Caco-2 (cell line): ENCODE measurements at regions not wholly inside any gene's neighbourhood (a gene's known extent, or its start where the extent isn't known, plus 50 kb on each side); places are given as distances from the start of the nearest gene placed in this dataset.
"Not testable (repeated sequence)": the region's sequence is repeated elsewhere in the genome, so short reads cannot be mapped to it uniquely, and the experiment has no call there.

Experiments
- BruUV-seq: library from RNA; stranded (reverse); fragments of 400-500 nt; replicated peaks from 2 replicates; lab custom pipeline; 2021; lab: Mats Ljungman, UMichigan
- CTCF ChIA-PET: fragments of 300-600 bp; sonication (Branson Sonifier 250); formaldehyde crosslinking; loops from one replicate; lab custom pipeline; 2022; ENCODE audit warnings: antibody characterized with exemption; lab: Charles Lee
- POLR2A ChIA-PET: fragments of 300-600 bp; sonication (Branson Sonifier 250); formaldehyde crosslinking; loops from one replicate; lab custom pipeline; 2022; ENCODE audit warnings: antibody characterized with exemption; lab: Charles Lee
- DNase-seq, 2 experiments: peaks; one replicate each; pipeline versions ENCODE4 v3.0.0 to v3.0.0-alpha.2; 2020 to 2022
- H3K27me3 ChIP-seq: replicated peaks from 2 replicates; pipeline ENCODE4 v1.6.0; 2011; ENCODE audit warnings: low read length; ENCODE audit not compliant: control insufficient read depth, insufficient read depth
- H3K36me3 ChIP-seq: 2 replicates; pipeline ENCODE4 v1.5.1; 2011; ENCODE audit warnings: low read length; ENCODE audit not compliant: control insufficient read depth, insufficient read depth
- H3K4me1 ChIP-seq: fragments of 250-450 bp; sonication (Bioruptor Pico); 2 replicates; pipeline ENCODE4 v1.5.1; 2020; ENCODE audit warnings: mild to moderate bottlenecking
- H3K4me3 ChIP-seq: 2 replicates; pipeline ENCODE4 v1.5.1; 2011; ENCODE audit warnings: low read depth, mild to moderate bottlenecking, control low read depth, low read length
- H3K9me3 ChIP-seq: fragments of 250-450 bp; sonication (Bioruptor Pico); 2 replicates; pipeline ENCODE4 v1.5.1; 2020; ENCODE audit warnings: mild to moderate bottlenecking, moderate library complexity
- H3K27ac Mint-ChIP-seq: one replicate; pipeline ENCODE4 v1.8.0; 2022; ENCODE audit warnings: mixed read lengths; ENCODE audit not compliant: unreplicated experiment
- H3K27me3 Mint-ChIP-seq: one replicate; pipeline ENCODE4 v1.8.0; 2022; ENCODE audit warnings: mixed read lengths; ENCODE audit not compliant: insufficient read depth, unreplicated experiment
- H3K36me3 Mint-ChIP-seq: one replicate; pipeline ENCODE4 v1.8.0; 2022; ENCODE audit warnings: mild to moderate bottlenecking, mixed read lengths; ENCODE audit not compliant: insufficient read depth, unreplicated experiment
- H3K4me1 Mint-ChIP-seq: one replicate; pipeline ENCODE4 v1.8.0; 2022; ENCODE audit warnings: low read depth, mixed read lengths; ENCODE audit not compliant: unreplicated experiment
- H3K4me3 Mint-ChIP-seq: one replicate; pipeline ENCODE4 v1.8.0; 2022; ENCODE audit warnings: mild to moderate bottlenecking, moderate library complexity, mixed read lengths; ENCODE audit not compliant: unreplicated experiment
- H3K9me3 Mint-ChIP-seq: one replicate; pipeline ENCODE4 v1.8.0; 2022; ENCODE audit warnings: mixed read lengths; ENCODE audit not compliant: unreplicated experiment
- intact Hi-C: fragments of 100-400 bp; cut with micrococcal nuclease; formaldehyde crosslinking; loops from one replicate; pipeline ENCODE4 v1.10.0; 2022; ENCODE audit not compliant: unreplicated experiment
- TF ChIP-seq, protein P1 (sequence below), 2 experiments: fragments of 200-600 bp in 1 of 2; IDR thresholded peaks; 1 replicate in 1 of 2; 2 replicates in 1 of 2; pipeline versions ENCODE4 v1.5.1 to v1.8.0; 2011 to 2022; ENCODE audit warnings: antibody characterized with exemption in 1 of 2, control low read depth in 1 of 2, inconsistent platforms in 1 of 2, low read depth in 1 of 2, low read length in 1 of 2, mild to moderate bottlenecking in 1 of 2, moderate library complexity in 1 of 2; ENCODE audit not compliant: insufficient read depth in 1 of 2, severe bottlenecking in 1 of 2, unreplicated experiment in 1 of 2

DNA sequence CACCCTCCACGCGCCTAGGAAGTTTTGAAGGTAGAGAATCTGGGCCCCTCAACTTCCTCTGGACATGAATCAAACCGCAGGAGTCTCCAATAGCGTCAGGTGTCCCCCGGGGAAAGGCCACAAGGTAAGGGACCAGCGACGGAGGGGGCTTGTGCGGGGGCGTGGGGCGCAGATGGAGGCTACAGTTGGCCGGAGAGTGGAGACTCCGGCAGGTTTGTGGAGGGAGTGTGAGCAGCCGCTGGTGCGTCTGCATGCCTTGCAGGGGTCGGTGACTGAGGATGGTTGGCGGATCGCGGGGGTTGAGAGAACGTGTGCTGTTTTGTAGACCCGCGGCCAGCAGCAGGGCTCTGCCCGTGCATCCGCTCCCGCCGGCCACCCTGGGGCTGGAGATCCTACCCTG lies 303.3 kb upstream of the DPP6 start:
- H3K9me3 Mint-ChIP-seq, H3K4me1 Mint-ChIP-seq, POLR2A ChIA-PET, H3K36me3 Mint-ChIP-seq, H3K27me3 ChIP-seq, H3K9me3 ChIP-seq, CTCF ChIA-PET, BruUV-seq, intact Hi-C loops, H3K27ac Mint-ChIP-seq, H3K27me3 Mint-ChIP-seq, DNase-seq, H3K4me1 ChIP-seq, H3K4me3 Mint-ChIP-seq, H3K4me3 ChIP-seq, H3K36me3 ChIP-seq: not testable (repeated sequence)

DNA sequence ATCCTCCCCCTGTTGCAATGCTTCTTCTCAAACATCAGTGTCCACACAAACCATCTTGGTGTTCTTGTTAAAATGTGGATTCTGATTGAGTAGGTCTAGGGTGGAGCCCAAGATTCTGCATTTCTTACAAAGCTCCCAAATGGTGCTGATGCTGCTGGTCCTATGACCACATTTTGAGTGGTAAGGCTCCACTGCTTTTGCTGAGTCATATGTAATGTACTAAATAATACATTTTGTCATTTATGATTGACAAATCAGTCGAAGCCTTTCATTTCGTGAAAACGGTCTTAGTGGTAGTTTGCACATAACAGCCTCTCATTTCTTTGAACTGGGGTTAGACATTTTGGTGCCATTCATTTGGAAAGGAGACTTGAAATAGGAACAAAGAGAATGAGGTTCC lies 286.3 kb upstream of the DPP6 start:
- H3K4me3 ChIP-seq, BruUV-seq, H3K9me3 Mint-ChIP-seq, CTCF ChIA-PET, intact Hi-C loops, H3K4me3 Mint-ChIP-seq, H3K9me3 ChIP-seq, H3K27me3 Mint-ChIP-seq, H3K36me3 ChIP-seq, DNase-seq, POLR2A ChIA-PET, H3K4me1 Mint-ChIP-seq, H3K4me1 ChIP-seq, H3K36me3 Mint-ChIP-seq, H3K27me3 ChIP-seq, H3K27ac Mint-ChIP-seq: not testable (repeated sequence)

DNA sequence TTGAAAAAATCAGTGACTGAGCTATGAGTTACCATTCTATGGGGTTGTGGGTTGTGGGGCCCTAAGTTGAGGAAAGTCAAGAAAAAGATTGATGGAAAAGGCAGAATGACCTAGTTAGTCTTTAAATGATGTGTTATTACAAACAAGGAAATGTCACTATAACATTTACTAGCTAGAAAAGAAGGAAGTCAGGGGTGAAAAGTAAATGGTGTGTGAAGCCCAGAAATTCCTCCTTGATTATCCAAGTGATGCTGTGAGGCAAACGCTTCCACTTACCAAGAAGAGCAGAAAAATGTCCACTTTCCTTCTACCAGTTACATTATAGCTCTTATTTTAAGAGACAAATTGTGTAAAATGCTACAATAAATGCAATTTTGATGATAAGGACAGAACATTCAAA lies 285.3 kb upstream of the DPP6 start:
- H3K27ac Mint-ChIP-seq, CTCF ChIA-PET, H3K36me3 ChIP-seq, H3K27me3 ChIP-seq, BruUV-seq, H3K9me3 ChIP-seq, H3K36me3 Mint-ChIP-seq, DNase-seq, H3K4me3 ChIP-seq, H3K4me1 ChIP-seq, H3K4me3 Mint-ChIP-seq, H3K4me1 Mint-ChIP-seq, POLR2A ChIA-PET, H3K9me3 Mint-ChIP-seq, intact Hi-C loops, H3K27me3 Mint-ChIP-seq: not testable (repeated sequence)

- POLR2A ChIA-PET = no interaction called here
- Histone ChIP-seq H3K27me3 (no peaks in the 10 kb centered on the region), H3K36me3 (no peaks in the 10 kb centered on the region), H3K9me3 (no peaks in the 10 kb centered on the region), H3K4me1 (no peaks in the 10 kb centered on the region), H3K4me3 (no peak overlapping the region)
- CTCF ChIA-PET = no interaction called here
- Mint-ChIP-seq H3K9me3 (no peaks in the 10 kb centered on the region), H3K27ac (no peak overlapping the region), H3K4me1 (no peaks in the 10 kb centered on the region), H3K4me3 (no peak overlapping the region), H3K36me3 (no peaks in the 10 kb centered on the region), H3K27me3 (no peaks in the 10 kb centered on the region)
- TF ChIP-seq, protein P1, sequence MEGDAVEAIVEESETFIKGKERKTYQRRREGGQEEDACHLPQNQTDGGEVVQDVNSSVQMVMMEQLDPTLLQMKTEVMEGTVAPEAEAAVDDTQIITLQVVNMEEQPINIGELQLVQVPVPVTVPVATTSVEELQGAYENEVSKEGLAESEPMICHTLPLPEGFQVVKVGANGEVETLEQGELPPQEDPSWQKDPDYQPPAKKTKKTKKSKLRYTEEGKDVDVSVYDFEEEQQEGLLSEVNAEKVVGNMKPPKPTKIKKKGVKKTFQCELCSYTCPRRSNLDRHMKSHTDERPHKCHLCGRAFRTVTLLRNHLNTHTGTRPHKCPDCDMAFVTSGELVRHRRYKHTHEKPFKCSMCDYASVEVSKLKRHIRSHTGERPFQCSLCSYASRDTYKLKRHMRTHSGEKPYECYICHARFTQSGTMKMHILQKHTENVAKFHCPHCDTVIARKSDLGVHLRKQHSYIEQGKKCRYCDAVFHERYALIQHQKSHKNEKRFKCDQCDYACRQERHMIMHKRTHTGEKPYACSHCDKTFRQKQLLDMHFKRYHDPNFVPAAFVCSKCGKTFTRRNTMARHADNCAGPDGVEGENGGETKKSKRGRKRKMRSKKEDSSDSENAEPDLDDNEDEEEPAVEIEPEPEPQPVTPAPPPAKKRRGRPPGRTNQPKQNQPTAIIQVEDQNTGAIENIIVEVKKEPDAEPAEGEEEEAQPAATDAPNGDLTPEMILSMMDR (IDR thresholded peaks at IDR 0.05; ENCODE audit: insufficient read depth in 1 of 2, low read depth in 1 of 2, low read length in 1 of 2, severe bottlenecking in 1 of 2, unreplicated experiment in 1 of 2) = no peak
- DNase-seq = no peak
- BruUV-seq = no TSS peak
- intact Hi-C loops = no loop called here
Measured at GRCh38 chr7:153772966-153773365, 279.2 kb upstream of the DPP6 start.

GRCh38 chr7:153776940-153777339 lies 275.3 kb upstream of the DPP6 start:
- DNase-seq, H3K36me3 ChIP-seq, intact Hi-C loops, H3K9me3 Mint-ChIP-seq, H3K36me3 Mint-ChIP-seq, H3K4me1 Mint-ChIP-seq, H3K9me3 ChIP-seq, H3K4me3 Mint-ChIP-seq, H3K4me3 ChIP-seq, BruUV-seq, H3K4me1 ChIP-seq, H3K27ac Mint-ChIP-seq, H3K27me3 ChIP-seq, H3K27me3 Mint-ChIP-seq, CTCF ChIA-PET, POLR2A ChIA-PET: not testable (repeated sequence)

GRCh38 chr7:153797363-153797762 lies 254.8 kb upstream of the DPP6 start:
- H3K36me3 Mint-ChIP-seq, H3K9me3 ChIP-seq, H3K4me1 Mint-ChIP-seq, H3K27me3 ChIP-seq, POLR2A ChIA-PET, intact Hi-C loops, H3K27me3 Mint-ChIP-seq, H3K36me3 ChIP-seq, H3K27ac Mint-ChIP-seq, H3K4me3 ChIP-seq, H3K4me1 ChIP-seq, DNase-seq, CTCF ChIA-PET, BruUV-seq, H3K4me3 Mint-ChIP-seq: not testable (repeated sequence)
- peaks cover 16% of the 10 kb centered on the region for H3K9me3 Mint-ChIP-seq
